ENCODE measurements at regions not wholly inside any gene's neighbourhood (a gene's known extent, or its start where the extent isn't known, plus 50 kb on each side); places are given as distances from the start of the nearest gene placed in this dataset.

- Histone ChIP-seq H2BK20ac (ENCODE audit: low read depth, low read length, poor library complexity, severe bottlenecking) (no peak overlapping the region), H2BK120ac (ENCODE audit: low read depth, low read length, poor library complexity, severe bottlenecking) (no peak overlapping the region)
Measured at GRCh38 chr6:159444056-159444760, 248.8 kb downstream of the SOD2 start.

More at GRCh38 chr6:159444056-159444760, 248.8 kb downstream of the SOD2 start:
- no peak overlapping the region for H3K23ac ChIP-seq (ENCODE audit: insufficient read length, low read depth, low read length)
- H3K14ac ChIP-seq (ENCODE audit: insufficient read depth, low read length), result no peak overlapping the region
- no peak overlapping the region for H3K18ac ChIP-seq (ENCODE audit: insufficient read length, low read depth, low read length)
- TF ChIP-seq CTCF (conservative IDR thresholded peaks at IDR 0.05), result no peak
- no peak overlapping the region for H2BK15ac ChIP-seq (ENCODE audit: low read depth, low read length)
- H3K4me2 ChIP-seq (ENCODE audit: insufficient read depth, insufficient read length, low read length), result no peak overlapping the region
- no peak overlapping the region for H4K91ac ChIP-seq (ENCODE audit: insufficient read length, low read depth, low read length)
- no peaks in the 10 kb centered on the region for H3K9me3 ChIP-seq (ENCODE audit: control insufficient read depth, low read depth, low read length)
- no peak overlapping the region for H3K4ac ChIP-seq (ENCODE audit: low read depth, low read length)
- no peak overlapping the region for H3K9ac ChIP-seq (ENCODE audit: extremely low read depth, insufficient read length, low read length)
- Mint-ChIP-seq H3K36me3 (ENCODE audit: insufficient read depth in 1 of 3, low read depth in 3 of 3) (no peaks in the 10 kb centered on the region), H3K9me3 (peaks cover 0 to 43% of the 10 kb centered on the region in 2 experiments; a peak in 3 of 5 replicates), H3K27ac (no peak overlapping the region), H3K27me3 (ENCODE audit: low read depth) (peaks cover 30% of the 10 kb centered on the region), H3K4me3 (no peak overlapping the region), H3K4me1 (no peaks in the 10 kb centered on the region)
- no peaks in the 10 kb centered on the region for H3K27me3 ChIP-seq (ENCODE audit: insufficient read depth, low read length)
- no CpG with 5 or more reads among the region's 8 CpGs for WGBS (ENCODE audit: extremely low coverage, insufficient read length, low lambda C conversion rate)
- H3K4me1 ChIP-seq (ENCODE audit: insufficient read depth, low read length), result no peaks in the 10 kb centered on the region
- H4K8ac ChIP-seq (replicated peaks; ENCODE audit: insufficient read length, low read depth, low read length), result no peak overlapping the region
- H2AK5ac ChIP-seq (ENCODE audit: insufficient read length, low read length), result no peak overlapping the region
- no peaks in the 10 kb centered on the region for H3K23me2 ChIP-seq (ENCODE audit: insufficient read length, low read depth, low read length, poor library complexity, severe bottlenecking)
- DNase-seq, result no peak
- no peaks in the 10 kb centered on the region for H3K79me2 ChIP-seq (ENCODE audit: insufficient read depth, low read length)
- H4K5ac ChIP-seq (ENCODE audit: insufficient read length, low read depth, low read length), result no peak overlapping the region
- no peak overlapping the region for H3K56ac ChIP-seq (ENCODE audit: insufficient read length, low read depth, low read length)
- H2BK12ac ChIP-seq (ENCODE audit: insufficient read length, low read depth, low read length), result no peak overlapping the region
- no peak overlapping the region for H2AFZ ChIP-seq (ENCODE audit: low read length)
- H4K20me1 ChIP-seq (ENCODE audit: control insufficient read depth, insufficient read depth, insufficient read length), result no peaks in the 10 kb centered on the region
- H3T11ph ChIP-seq (ENCODE audit: low read length), result no peak overlapping the region
- H2BK5ac ChIP-seq (ENCODE audit: insufficient read length, low read length), result no peak overlapping the region
- no peak overlapping the region for H3K27ac ChIP-seq (ENCODE audit: insufficient read length, low read depth, low read length)
- no peaks in the 10 kb centered on the region for H3K79me1 ChIP-seq (ENCODE audit: insufficient read depth, low read depth, low read length, poor library complexity, severe bottlenecking)

Measured in H9 (cell line).